Gastroesophageal sphincter (tissue), 4 donors: ENCODE measurements at regions not wholly inside any gene's neighbourhood (a gene's known extent, or its start where the extent isn't known, plus 50 kb on each side); places are given as distances from the start of the nearest gene placed in this dataset.

Experiments used
- ATAC-seq: fragments of 150-250 bp; one replicate; pipeline ENCODE4 v1.9.1; 2016; ENCODE audit warnings: mild to moderate bottlenecking, moderate library complexity
- H3K27ac ChIP-seq, 4 donors: fragments of 200-600 bp; sonication (generic) in 3 of 4; 1 replicate in 3 of 4; 2 replicates in 1 of 4; pipeline ENCODE4 v1.5.1; 2016 to 2019
- H3K27me3 ChIP-seq: fragments of 200-600 bp; sonication (generic); one replicate; pipeline ENCODE4 v1.5.1; 2019
- H3K36me3 ChIP-seq, 2 donors: fragments of 200-600 bp; sonication (generic); one replicate each; pipeline ENCODE4 v1.5.1; 2019; ENCODE audit warnings: control low read depth in 1 of 2
- H3K4me1 ChIP-seq, 3 donors: fragments of 200-600 bp; sonication (generic); 1 replicate in 2 of 3; 2 replicates in 1 of 3; pipeline ENCODE4 v1.5.1; 2016 to 2019; ENCODE audit warnings: control low read depth in 2 of 3
- H3K4me3 ChIP-seq, 2 donors: fragments of 200-600 bp; sonication (generic); one replicate each; pipeline ENCODE4 v1.5.1; 2019; ENCODE audit warnings: mild to moderate bottlenecking in 1 of 2, moderate library complexity in 1 of 2
- H3K9me3 ChIP-seq, 3 donors: fragments of 200-600 bp; sonication (generic); one replicate each; pipeline ENCODE4 v1.5.1; 2017 to 2019; ENCODE audit warnings: control low read depth in 2 of 3
- EP300 ChIP-seq: sonication (generic); formaldehyde crosslinking; IDR thresholded peaks from one replicate; pipeline ENCODE4 v1.6.1; 2017; ENCODE audit warnings: antibody characterized with exemption, mild to moderate bottlenecking
- POLR2A ChIP-seq, 2 donors: fragments of 450-650 bp; IDR thresholded peaks; one replicate each; pipeline ENCODE4 v1.6.1; 2017; ENCODE audit warnings: antibody characterized with exemption in 2 of 2, mild to moderate bottlenecking in 2 of 2, moderate library complexity in 1 of 2
- POLR2AphosphoS5 ChIP-seq: sonication (generic); formaldehyde crosslinking; IDR thresholded peaks from one replicate; pipeline ENCODE4 v1.6.1; 2017; ENCODE audit warnings: antibody characterized with exemption
- WGBS, 2 donors: methylation state at CpG; one replicate each; pipeline ENCODE4 v1.1.5; 2018; ENCODE audit warnings: low coverage in 1 of 2; 5-methylcytosine and 5-hydroxymethylcytosine counted together
- TF ChIP-seq, protein P1 (sequence below), 4 experiments: fragments of 200-600 bp in 2 of 4; fragments of 450-650 bp in 2 of 4; sonication (generic) in 1 of 4; IDR thresholded peaks; one replicate each; pipeline ENCODE4 v1.5.1; 2017 to 2019; ENCODE audit warnings: antibody characterized with exemption in 4 of 4, mild to moderate bottlenecking in 2 of 4, moderate library complexity in 2 of 4

- no peak overlapping the region for H3K4me3 ChIP-seq
- TF ChIP-seq EP300 (no peak), POLR2A (IDR thresholded peaks at IDR 0.05) (no peak), POLR2AphosphoS5 (no peak)
- TF ChIP-seq, protein P1, sequence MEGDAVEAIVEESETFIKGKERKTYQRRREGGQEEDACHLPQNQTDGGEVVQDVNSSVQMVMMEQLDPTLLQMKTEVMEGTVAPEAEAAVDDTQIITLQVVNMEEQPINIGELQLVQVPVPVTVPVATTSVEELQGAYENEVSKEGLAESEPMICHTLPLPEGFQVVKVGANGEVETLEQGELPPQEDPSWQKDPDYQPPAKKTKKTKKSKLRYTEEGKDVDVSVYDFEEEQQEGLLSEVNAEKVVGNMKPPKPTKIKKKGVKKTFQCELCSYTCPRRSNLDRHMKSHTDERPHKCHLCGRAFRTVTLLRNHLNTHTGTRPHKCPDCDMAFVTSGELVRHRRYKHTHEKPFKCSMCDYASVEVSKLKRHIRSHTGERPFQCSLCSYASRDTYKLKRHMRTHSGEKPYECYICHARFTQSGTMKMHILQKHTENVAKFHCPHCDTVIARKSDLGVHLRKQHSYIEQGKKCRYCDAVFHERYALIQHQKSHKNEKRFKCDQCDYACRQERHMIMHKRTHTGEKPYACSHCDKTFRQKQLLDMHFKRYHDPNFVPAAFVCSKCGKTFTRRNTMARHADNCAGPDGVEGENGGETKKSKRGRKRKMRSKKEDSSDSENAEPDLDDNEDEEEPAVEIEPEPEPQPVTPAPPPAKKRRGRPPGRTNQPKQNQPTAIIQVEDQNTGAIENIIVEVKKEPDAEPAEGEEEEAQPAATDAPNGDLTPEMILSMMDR (IDR thresholded peaks at IDR 0.05): no peak
- H3K4me1 ChIP-seq: peaks cover 0 to 8% (median 0%) of the 10 kb centered on the region in 3 donors
- H3K27me3 ChIP-seq: no peaks in the 10 kb centered on the region
- ATAC-seq: no peak
- 90 to 96% methylated on average over 3 to 4 of the region's 4 CpGs for WGBS, 2 donors
- no peak overlapping the region for H3K27ac ChIP-seq
- H3K9me3 ChIP-seq: peaks cover 0 to 9% (median 0%) of the 10 kb centered on the region in 3 donors
- no peaks in the 10 kb centered on the region for H3K36me3 ChIP-seq
Observed at GRCh38 chr5:109937951-109938350, 248.2 kb downstream of the MAN2A1 start.

GRCh38 chr5:109938453-109938852, 248.7 kb downstream of the MAN2A1 start:
- Histone ChIP-seq H3K4me1 (peaks cover 0 to 8% (median 0%) of the 10 kb centered on the region in 3 donors), H3K27me3 (no peaks in the 10 kb centered on the region), H3K36me3 (no peaks in the 10 kb centered on the region), H3K9me3 (peaks cover 0 to 9% (median 0%) of the 10 kb centered on the region in 3 donors), H3K27ac (no peak overlapping the region), H3K4me3 (no peak overlapping the region)
- no peak for ATAC-seq
- WGBS, 2 donors: 58% methylated on average over 2 of the region's 2 CpGs; no CpG with 5 or more reads in 1 of the 2 donors
- TF ChIP-seq, protein P1 (IDR thresholded peaks at IDR 0.05): no peak
- TF ChIP-seq POLR2AphosphoS5 (no peak), POLR2A (IDR thresholded peaks at IDR 0.05) (no peak), EP300 (no peak)

GRCh38 chr5:109939116-109939682, 249.5 kb downstream of the MAN2A1 start:
- WGBS, 2 donors: 87 to 100% methylated on average over 5 to 6 of the region's 7 CpGs
- H3K4me3 ChIP-seq: no peak overlapping the region
- peaks cover 0 to 9% (median 0%) of the 10 kb centered on the region in 3 donors for H3K9me3 ChIP-seq
- H3K27ac ChIP-seq: no peak overlapping the region
- TF ChIP-seq POLR2A (IDR thresholded peaks at IDR 0.05) (no peak), POLR2AphosphoS5 (no peak), EP300 (no peak)
- TF ChIP-seq, protein P1 (IDR thresholded peaks at IDR 0.05): no peak
- H3K27me3 ChIP-seq: no peaks in the 10 kb centered on the region
- peaks cover 0 to 8% (median 0%) of the 10 kb centered on the region in 3 donors for H3K4me1 ChIP-seq
- H3K36me3 ChIP-seq: no peaks in the 10 kb centered on the region
- ATAC-seq: no peak

DNA sequence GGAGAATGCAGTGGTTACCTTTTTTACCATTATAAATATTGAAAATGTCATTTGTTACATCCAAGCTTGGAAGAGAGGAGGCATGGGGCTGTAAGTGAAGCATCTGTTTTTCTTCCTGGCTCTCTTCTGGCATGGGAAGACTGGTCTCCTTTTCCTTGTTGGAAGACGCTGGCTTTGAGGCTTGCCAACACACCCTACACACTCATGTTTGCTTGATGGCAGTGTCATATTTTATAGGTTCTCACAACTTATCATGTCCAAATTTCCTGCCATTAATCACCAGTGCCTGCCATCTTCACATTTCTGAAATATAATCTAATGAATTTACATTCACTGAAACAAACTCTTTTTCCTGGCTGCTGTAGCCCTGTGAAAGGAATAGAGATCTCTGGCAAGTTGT, 252.9 kb downstream of the MAN2A1 start:
- 9 to 29% methylated on average over 1 of the region's 1 CpG for WGBS, 2 donors
- TF ChIP-seq POLR2AphosphoS5: no peak
- TF ChIP-seq, protein P1 (IDR thresholded peaks at IDR 0.05): no peak
- TF ChIP-seq POLR2A (IDR thresholded peaks at IDR 0.05): no peak
- no peak for TF ChIP-seq EP300
- Histone ChIP-seq H3K4me1 (peaks cover 0 to 8% (median 0%) of the 10 kb centered on the region in 3 donors), H3K9me3 (peaks cover 0 to 9% (median 0%) of the 10 kb centered on the region in 3 donors), H3K27me3 (no peaks in the 10 kb centered on the region), H3K4me3 (no peak overlapping the region), H3K36me3 (no peaks in the 10 kb centered on the region), H3K27ac (no peak overlapping the region)
- no peak for ATAC-seq

- Histone ChIP-seq H3K27me3 (no peaks in the 10 kb centered on the region), H3K27ac (no peak overlapping the region), H3K4me1 (peaks cover 0 to 8% (median 0%) of the 10 kb centered on the region in 3 donors), H3K36me3 (no peaks in the 10 kb centered on the region), H3K4me3 (no peak overlapping the region), H3K9me3 (peaks cover 0 to 9% (median 0%) of the 10 kb centered on the region in 3 donors)
- no peak for ATAC-seq
- 53 to 88% methylated on average over 3 of the region's 3 CpGs for WGBS, 2 donors
- TF ChIP-seq EP300: no peak
- TF ChIP-seq POLR2A (IDR thresholded peaks at IDR 0.05): no peak
- TF ChIP-seq, protein P1 (IDR thresholded peaks at IDR 0.05): no peak
- TF ChIP-seq POLR2AphosphoS5: no peak
Observed at GRCh38 chr5:109943701-109944235, 254.0 kb downstream of the MAN2A1 start.
